ENCODE measurements at regions not wholly inside any gene's neighbourhood (a gene's known extent, or its start where the extent isn't known, plus 50 kb on each side); places are given as distances from the start of the nearest gene placed in this dataset.
A peak's percentile ranks its signal among the peaks of the same experiment; 100 is the strongest.

DNA sequence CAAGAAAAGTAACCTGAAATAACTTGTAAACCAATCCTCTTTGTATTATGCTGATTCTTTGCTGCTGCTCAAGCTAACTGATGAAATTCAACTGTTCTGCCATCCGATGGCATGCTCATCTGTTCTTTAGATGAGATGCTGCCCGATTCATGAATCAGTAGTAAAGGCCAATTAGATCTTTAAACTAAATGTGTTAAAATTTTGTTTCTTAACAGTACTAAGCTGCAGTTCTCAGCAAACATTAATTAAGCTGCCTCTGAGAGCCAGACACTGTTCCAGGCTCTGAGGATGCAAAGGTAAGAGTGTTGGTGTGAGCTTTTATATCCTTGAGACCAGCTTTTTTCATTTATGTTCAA lies 77.0 kb upstream of the NT5E start:
- TF ChIP-seq CTCF (IDR thresholded peaks at IDR 0.05; ENCODE audit: low read length) (no peak), EZH2phosphoT487 (IDR thresholded peaks at IDR 0.05; ENCODE audit: low read length) (no peak), EZH2 (optimal IDR thresholded peaks at IDR 0.05; ENCODE audit: low read depth, low read length) (no peak)
- H3K4me3 ChIP-seq (ENCODE audit: low read length): no peak overlapping the region
- DNase-seq: no peak
- H2AFZ ChIP-seq (ENCODE audit: low read length): no peak overlapping the region
- H3K36me3 ChIP-seq (replicated peaks; ENCODE audit: insufficient read depth, low read length): no peaks in the 10 kb centered on the region
- H3K79me2 ChIP-seq (ENCODE audit: low read length): no peaks in the 10 kb centered on the region
- H3K9ac ChIP-seq (ENCODE audit: low read length): no peak overlapping the region
- no peaks in the 10 kb centered on the region for H3K27me3 ChIP-seq (replicated peaks; ENCODE audit: insufficient read depth, low read length)
- H3K4me2 ChIP-seq (ENCODE audit: low read depth, low read length): no peak overlapping the region
- no peak overlapping the region for H3K27ac ChIP-seq (ENCODE audit: low read length)
- H3K9me3 ChIP-seq (replicated peaks; ENCODE audit: insufficient read depth, low read length): no peaks in the 10 kb centered on the region
- no peaks in the 10 kb centered on the region for H3K9me2 ChIP-seq (replicated peaks; ENCODE audit: insufficient read depth, low read length)
- H4K20me1 ChIP-seq (ENCODE audit: insufficient read depth, low read length): no peaks in the 10 kb centered on the region
- H3K4me1 ChIP-seq (ENCODE audit: low read length): no peaks in the 10 kb centered on the region
- H3F3A ChIP-seq (ENCODE audit: insufficient read depth, low read length): 0 out of 2 replicates have a peak, but pooled peaks cover 3% of the 10 kb centered on the region

- no peak for DNase-seq
- 0 out of 2 replicates have a peak, but pooled peaks cover 3% of the 10 kb centered on the region for H3F3A ChIP-seq (ENCODE audit: insufficient read depth, low read length)
Observed at GRCh38 chr6:85372188-85372914, 77.5 kb upstream of the NT5E start.

DNA sequence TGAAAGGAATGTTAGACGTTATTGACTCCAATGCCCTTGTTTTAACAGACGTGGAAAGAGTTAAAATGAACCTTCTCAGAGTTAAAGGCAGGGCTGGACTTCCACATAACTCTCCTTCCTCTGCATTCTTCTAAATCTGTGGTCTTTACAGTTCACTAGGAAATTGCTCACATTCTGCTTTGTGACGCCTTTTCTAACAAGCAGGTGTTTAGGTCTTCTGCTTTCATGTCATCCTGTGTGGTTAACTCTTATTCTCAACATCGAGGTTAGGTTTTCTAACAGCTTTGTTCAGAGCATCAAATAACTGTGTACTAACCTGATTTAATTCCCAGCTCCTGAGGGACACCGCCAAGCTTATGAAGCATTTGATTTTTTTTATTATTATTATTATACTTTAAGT lies 81.3 kb upstream of the NT5E start:
- no peak overlapping the region for H3K9ac ChIP-seq (ENCODE audit: low read length)
- H3K36me3 ChIP-seq (replicated peaks; ENCODE audit: insufficient read depth, low read length): no peaks in the 10 kb centered on the region
- no peak overlapping the region for H2AFZ ChIP-seq (ENCODE audit: low read length)
- H3K9me2 ChIP-seq (replicated peaks; ENCODE audit: insufficient read depth, low read length): no peaks in the 10 kb centered on the region
- H3K4me1 ChIP-seq (ENCODE audit: low read length): no peaks in the 10 kb centered on the region
- no peaks in the 10 kb centered on the region for H3K9me3 ChIP-seq (replicated peaks; ENCODE audit: insufficient read depth, low read length)
- H3K27me3 ChIP-seq (replicated peaks; ENCODE audit: insufficient read depth, low read length): no peaks in the 10 kb centered on the region
- H3K4me3 ChIP-seq (ENCODE audit: low read length): no peak overlapping the region
- no peaks in the 10 kb centered on the region for H4K20me1 ChIP-seq (ENCODE audit: insufficient read depth, low read length)
- peak overlapping the region; percentile 13; the same call in 1 of the 2 replicates for H3K27ac ChIP-seq (ENCODE audit: low read length)
- no peaks in the 10 kb centered on the region for H3K79me2 ChIP-seq (ENCODE audit: low read length)
- TF ChIP-seq EZH2 (optimal IDR thresholded peaks at IDR 0.05; ENCODE audit: low read depth, low read length): no peak
- no peak for TF ChIP-seq CTCF (IDR thresholded peaks at IDR 0.05; ENCODE audit: low read length)
- TF ChIP-seq EZH2phosphoT487 (IDR thresholded peaks at IDR 0.05; ENCODE audit: low read length): no peak
- H3K4me2 ChIP-seq (ENCODE audit: low read depth, low read length): no peak overlapping the region
- DNase-seq: peak; percentile 61
- H3F3A ChIP-seq (ENCODE audit: insufficient read depth, low read length): 0 out of 2 replicates have a peak, but pooled peaks cover 3% of the 10 kb centered on the region

More at GRCh38 chr6:85372188-85372914, 77.5 kb upstream of the NT5E start:
- no peaks in the 10 kb centered on the region for H3K36me3 ChIP-seq (replicated peaks; ENCODE audit: insufficient read depth, low read length)
- H3K9ac ChIP-seq (ENCODE audit: low read length): no peak overlapping the region
- H3K27me3 ChIP-seq (replicated peaks; ENCODE audit: insufficient read depth, low read length): no peaks in the 10 kb centered on the region
- no peaks in the 10 kb centered on the region for H3K9me2 ChIP-seq (replicated peaks; ENCODE audit: insufficient read depth, low read length)
- no peak overlapping the region for H3K4me2 ChIP-seq (ENCODE audit: low read depth, low read length)
- H4K20me1 ChIP-seq (ENCODE audit: insufficient read depth, low read length): no peaks in the 10 kb centered on the region
- H3K4me1 ChIP-seq (ENCODE audit: low read length): no peaks in the 10 kb centered on the region
- no peaks in the 10 kb centered on the region for H3K79me2 ChIP-seq (ENCODE audit: low read length)
- no peak overlapping the region for H3K27ac ChIP-seq (ENCODE audit: low read length)
- no peak overlapping the region for H2AFZ ChIP-seq (ENCODE audit: low read length)
- no peaks in the 10 kb centered on the region for H3K9me3 ChIP-seq (replicated peaks; ENCODE audit: insufficient read depth, low read length)
- no peak for TF ChIP-seq CTCF (IDR thresholded peaks at IDR 0.05; ENCODE audit: low read length)
- no peak overlapping the region for H3K4me3 ChIP-seq (ENCODE audit: low read length)
